ENCODE measurements at regions not wholly inside any gene's neighbourhood (a gene's known extent, or its start where the extent isn't known, plus 50 kb on each side); places are given as distances from the start of the nearest gene placed in this dataset.

DNA sequence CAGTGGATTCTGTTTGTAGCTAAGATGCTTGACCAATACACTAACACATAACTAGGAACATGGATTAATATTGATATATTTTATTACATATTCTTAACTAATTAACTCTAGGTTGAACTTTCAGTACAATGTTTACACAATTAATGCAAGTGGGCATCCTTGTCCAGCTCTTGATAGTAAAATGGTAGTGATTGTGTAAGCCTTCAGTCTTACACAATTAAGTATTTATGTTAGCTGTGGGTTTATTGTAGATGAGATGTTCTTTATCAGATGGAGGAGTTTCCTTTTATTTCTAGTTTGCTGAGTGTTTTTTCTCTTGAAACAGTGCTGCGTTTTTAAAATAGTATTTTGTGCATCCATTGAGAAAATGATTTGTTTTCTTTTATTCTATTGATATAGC is 1210.8 kb downstream of the CDH12 start:
- H3K36me3 ChIP-seq = no peaks in the 10 kb centered on the region
- intact Hi-C loops (cut with DNase I; ENCODE audit: low total_unique reads) = no loop called here
- no peaks in the 10 kb centered on the region for H3K27me3 ChIP-seq
- H3K4me1 ChIP-seq = no peaks in the 10 kb centered on the region
- peaks cover 0 to 7% (median 0%) of the 10 kb centered on the region in 4 donors for H3K9me3 ChIP-seq
- no peak for DNase-seq
- no peak overlapping the region for H3K27ac ChIP-seq
- H3K4me3 ChIP-seq = no peak overlapping the region
- TF ChIP-seq POLR2A (IDR thresholded peaks at IDR 0.05) (no peak), EP300 (IDR thresholded peaks at IDR 0.05) (no peak), POLR2AphosphoS5 (IDR thresholded peaks at IDR 0.05) (no peak)
- TF ChIP-seq, protein P1, sequence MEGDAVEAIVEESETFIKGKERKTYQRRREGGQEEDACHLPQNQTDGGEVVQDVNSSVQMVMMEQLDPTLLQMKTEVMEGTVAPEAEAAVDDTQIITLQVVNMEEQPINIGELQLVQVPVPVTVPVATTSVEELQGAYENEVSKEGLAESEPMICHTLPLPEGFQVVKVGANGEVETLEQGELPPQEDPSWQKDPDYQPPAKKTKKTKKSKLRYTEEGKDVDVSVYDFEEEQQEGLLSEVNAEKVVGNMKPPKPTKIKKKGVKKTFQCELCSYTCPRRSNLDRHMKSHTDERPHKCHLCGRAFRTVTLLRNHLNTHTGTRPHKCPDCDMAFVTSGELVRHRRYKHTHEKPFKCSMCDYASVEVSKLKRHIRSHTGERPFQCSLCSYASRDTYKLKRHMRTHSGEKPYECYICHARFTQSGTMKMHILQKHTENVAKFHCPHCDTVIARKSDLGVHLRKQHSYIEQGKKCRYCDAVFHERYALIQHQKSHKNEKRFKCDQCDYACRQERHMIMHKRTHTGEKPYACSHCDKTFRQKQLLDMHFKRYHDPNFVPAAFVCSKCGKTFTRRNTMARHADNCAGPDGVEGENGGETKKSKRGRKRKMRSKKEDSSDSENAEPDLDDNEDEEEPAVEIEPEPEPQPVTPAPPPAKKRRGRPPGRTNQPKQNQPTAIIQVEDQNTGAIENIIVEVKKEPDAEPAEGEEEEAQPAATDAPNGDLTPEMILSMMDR (IDR thresholded peaks at IDR 0.05) = no peak
- 63 to 80% (median 72%) methylated on average over 1 of the region's 1 CpG for WGBS, 5 donors

DNA sequence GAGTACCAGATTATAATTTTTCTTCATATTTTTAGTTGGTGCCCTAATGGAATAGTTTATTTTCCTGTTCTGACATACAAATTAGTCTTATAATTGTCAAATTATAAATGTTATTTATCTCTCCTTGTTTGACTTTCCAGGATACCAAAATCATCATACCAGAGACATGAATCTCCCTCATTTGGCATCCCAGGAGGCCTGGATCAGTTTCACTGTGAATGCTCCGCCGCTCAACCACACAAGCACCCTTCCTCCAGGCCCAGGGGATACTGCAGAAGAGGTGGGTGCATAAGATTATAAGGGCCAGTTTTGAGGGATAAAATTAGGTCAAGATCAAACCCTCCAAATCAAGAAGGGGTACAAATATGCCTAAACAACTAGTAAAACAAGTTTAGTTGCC is 1229.3 kb downstream of the CDH12 start:
- intact Hi-C loops (cut with DNase I; ENCODE audit: low total_unique reads) = no loop called here
- Histone ChIP-seq H3K9me3 (peaks cover 0 to 21% (median 9%) of the 10 kb centered on the region in 4 donors), H3K27me3 (no peaks in the 10 kb centered on the region), H3K4me1 (no peaks in the 10 kb centered on the region), H3K36me3 (no peaks in the 10 kb centered on the region), H3K27ac (no peak overlapping the region), H3K4me3 (no peak overlapping the region)
- DNase-seq = no peak
- TF ChIP-seq EP300 (IDR thresholded peaks at IDR 0.05) (no peak), POLR2AphosphoS5 (IDR thresholded peaks at IDR 0.05) (no peak), POLR2A (IDR thresholded peaks at IDR 0.05) (no peak)
- TF ChIP-seq, protein P1 (IDR thresholded peaks at IDR 0.05) = no peak
- 83 to 100% (median 93%) methylated on average over 2 of the region's 2 CpGs for WGBS, 5 donors

DNA sequence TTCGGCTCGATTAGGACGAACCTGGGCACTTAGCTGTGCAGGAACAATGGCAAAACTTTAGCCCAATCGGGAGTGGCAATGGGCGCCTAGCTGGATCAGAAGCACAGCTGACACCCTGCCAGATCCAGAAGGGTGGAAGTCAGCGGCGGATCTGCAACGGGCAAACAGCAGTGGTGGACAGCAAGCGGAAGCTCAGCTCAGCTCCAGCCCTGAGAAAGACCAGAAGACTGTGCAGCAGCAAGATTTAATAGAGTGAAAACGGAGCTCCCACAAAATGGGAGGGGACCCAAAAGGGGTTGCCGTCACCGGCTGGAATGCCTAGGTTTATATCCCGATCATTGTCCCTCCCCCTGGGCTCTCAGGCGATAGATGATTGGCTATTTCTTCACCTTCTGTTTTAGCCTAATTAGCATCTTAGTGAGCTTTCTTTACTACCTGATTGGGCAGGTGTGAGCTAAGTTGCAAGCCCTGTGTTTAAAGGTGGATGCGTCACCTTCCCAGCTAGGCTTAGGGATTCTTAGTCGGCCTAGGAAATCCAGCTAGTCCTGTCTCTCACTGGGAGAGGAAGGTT is 1237.9 kb downstream of the CDH12 start:
- peaks cover 0 to 12% (median 4%) of the 10 kb centered on the region in 4 donors for H3K9me3 ChIP-seq
- H3K27ac ChIP-seq = no peak overlapping the region
- no peaks in the 10 kb centered on the region for H3K4me1 ChIP-seq
- H3K27me3 ChIP-seq = no peaks in the 10 kb centered on the region
- no peak overlapping the region for H3K4me3 ChIP-seq
- TF ChIP-seq, protein P1 (IDR thresholded peaks at IDR 0.05) = no peak
- TF ChIP-seq EP300 (IDR thresholded peaks at IDR 0.05) (no peak), POLR2AphosphoS5 (IDR thresholded peaks at IDR 0.05) (no peak), POLR2A (IDR thresholded peaks at IDR 0.05) (no peak)
- DNase-seq = no peak
- no peaks in the 10 kb centered on the region for H3K36me3 ChIP-seq
- intact Hi-C loops (cut with DNase I; ENCODE audit: low total_unique reads) = no loop called here
- 89 to 96% (median 92%) methylated on average over 16 of the region's 16 CpGs for WGBS, 5 donors

DNA sequence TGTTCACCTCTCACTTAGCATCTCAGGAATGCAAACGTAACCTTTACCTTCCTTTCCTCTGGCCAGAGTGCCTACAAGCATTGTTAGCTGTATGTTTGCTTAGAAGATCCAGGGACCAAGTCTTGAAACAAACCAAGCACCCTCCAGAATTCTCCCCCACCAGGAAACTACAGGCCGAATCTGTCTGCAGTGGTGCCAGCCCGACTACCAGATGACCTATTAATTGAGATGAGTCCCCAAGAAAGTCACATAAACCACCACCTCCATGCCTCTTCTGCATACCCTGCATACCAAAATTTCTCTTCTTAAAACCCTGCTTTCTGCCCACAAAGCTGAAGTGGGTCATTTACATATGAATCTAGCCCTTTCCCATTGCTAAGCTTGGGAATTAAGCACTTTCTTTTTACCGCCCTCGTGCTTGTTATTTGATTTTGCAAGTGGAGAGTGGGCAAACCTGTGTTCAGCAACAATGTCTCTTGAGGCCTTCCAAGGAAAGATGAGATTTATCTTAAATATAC is 1239.1 kb downstream of the CDH12 start:
- Histone ChIP-seq H3K4me3 (no peak overlapping the region), H3K36me3 (no peaks in the 10 kb centered on the region), H3K27ac (no peak overlapping the region), H3K4me1 (no peaks in the 10 kb centered on the region), H3K27me3 (no peaks in the 10 kb centered on the region), H3K9me3 (peaks cover 0 to 12% (median 4%) of the 10 kb centered on the region in 4 donors)
- TF ChIP-seq POLR2AphosphoS5 (IDR thresholded peaks at IDR 0.05) (no peak), EP300 (IDR thresholded peaks at IDR 0.05) (no peak), POLR2A (IDR thresholded peaks at IDR 0.05) (no peak)
- TF ChIP-seq, protein P1 (IDR thresholded peaks at IDR 0.05) = no peak
- WGBS, 5 donors = 61 to 71% (median 65%) methylated on average over 5 of the region's 5 CpGs
- intact Hi-C loops (cut with DNase I; ENCODE audit: low total_unique reads) = no loop called here
- no peak for DNase-seq

Measured in stomach (tissue), 8 donors.